Stomach (tissue), 8 donors: ENCODE measurements at regions not wholly inside any gene's neighbourhood (a gene's known extent, or its start where the extent isn't known, plus 50 kb on each side); places are given as distances from the start of the nearest gene placed in this dataset.

Experiments
- DNase-seq, 2 donors: peaks; one replicate each; pipeline versions ENCODE4 v3.0.0 to v3.0.0-alpha.2; 2013 to 2019
- H3K27ac ChIP-seq, 5 donors: fragments of 200-600 bp in 4 of 5; sonication (generic) in 4 of 5; one replicate each; pipeline ENCODE4 v1.5.1; 2013 to 2019; ENCODE audit warnings: mild to moderate bottlenecking in 1 of 5, moderate library complexity in 1 of 5
- H3K27me3 ChIP-seq, 3 donors: fragments of 200-600 bp; sonication (generic); one replicate each; pipeline ENCODE4 v1.5.1; 2017 to 2019; ENCODE audit warnings: mixed run types in 1 of 3
- H3K36me3 ChIP-seq, 4 donors: fragments of 200-600 bp; sonication (generic); 1 replicate in 3 of 4; 2 replicates in 1 of 4; pipeline ENCODE4 v1.5.1; 2016 to 2019
- H3K4me1 ChIP-seq, 4 donors: fragments of 200-600 bp; sonication (generic); one replicate each; pipeline ENCODE4 v1.5.1; 2016 to 2019
- H3K4me3 ChIP-seq, 4 donors: fragments of 200-600 bp; sonication (generic) in 3 of 4; one replicate each; pipeline ENCODE4 v1.5.1; 2016 to 2019; ENCODE audit warnings: mild to moderate bottlenecking in 1 of 4
- H3K9me3 ChIP-seq, 4 donors: fragments of 200-600 bp; sonication (generic); one replicate each; pipeline ENCODE4 v1.5.1; 2016 to 2019
- EP300 ChIP-seq: sonication (generic); formaldehyde crosslinking; IDR thresholded peaks from one replicate; pipeline ENCODE4 v1.6.1; 2017; ENCODE audit warnings: antibody characterized with exemption
- POLR2A ChIP-seq, 4 donors: fragments of 450-650 bp; IDR thresholded peaks; one replicate each; pipeline ENCODE4 v1.6.1; 2016; ENCODE audit warnings: antibody characterized with exemption in 4 of 4, control low read depth in 2 of 4, mild to moderate bottlenecking in 1 of 4, moderate library complexity in 1 of 4
- POLR2AphosphoS5 ChIP-seq, 3 donors: sonication (generic); formaldehyde crosslinking; IDR thresholded peaks; one replicate each; pipeline ENCODE4 v1.6.1; 2016; ENCODE audit warnings: antibody characterized with exemption in 3 of 3
- WGBS, 5 donors: extraction: QIAGEN DNeasy Blood & Tissue Kit in 3 of 5; methylation state at CpG; one replicate each; pipeline versions ENCODE4 v1.1.5 to v1.1.7; 2013 to 2018; 5-methylcytosine and 5-hydroxymethylcytosine counted together
- intact Hi-C: fragments of 100-400 bp; cut with DNase I; formaldehyde crosslinking; loops from one replicate; pipeline ENCODE4 v1.15.1; 2023; ENCODE audit warnings: low total_unique reads
- TF ChIP-seq, protein P1 (sequence below), 7 experiments: fragments of 450-650 bp in 4 of 7; fragments of 200-600 bp in 3 of 7; sonication (generic) in 3 of 7; IDR thresholded peaks; one replicate each; pipeline ENCODE4 v1.5.1; 2016 to 2019; ENCODE audit warnings: antibody characterized with exemption in 7 of 7, control low read depth in 2 of 7, mild to moderate bottlenecking in 1 of 7
- donor health status: healthy with polysubstance abuse.
- donor health status: Bipolar disorder and iron deficiency.
- donor health status: healthy.

DNA sequence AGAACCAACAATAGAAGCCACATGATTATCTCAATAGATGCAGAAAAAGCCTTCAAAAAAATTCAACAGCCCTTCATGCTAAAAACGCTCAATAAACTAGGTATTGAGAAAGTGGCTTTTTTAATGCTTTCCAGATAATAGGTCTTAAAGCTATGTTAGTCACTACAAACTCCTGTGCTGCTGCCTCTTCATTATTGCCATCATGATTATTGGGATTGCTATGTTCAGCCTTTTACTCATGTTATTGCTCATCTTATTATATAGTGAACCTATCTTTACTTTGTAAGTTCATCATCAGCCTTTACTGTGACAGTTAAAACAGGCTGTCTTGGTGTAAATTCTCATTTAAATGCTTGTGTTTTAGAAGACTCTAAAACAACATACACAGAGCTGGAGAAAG lies 1557.2 kb upstream of the ZEB2 start:
- no peak for TF ChIP-seq EP300
- TF ChIP-seq, protein P1, sequence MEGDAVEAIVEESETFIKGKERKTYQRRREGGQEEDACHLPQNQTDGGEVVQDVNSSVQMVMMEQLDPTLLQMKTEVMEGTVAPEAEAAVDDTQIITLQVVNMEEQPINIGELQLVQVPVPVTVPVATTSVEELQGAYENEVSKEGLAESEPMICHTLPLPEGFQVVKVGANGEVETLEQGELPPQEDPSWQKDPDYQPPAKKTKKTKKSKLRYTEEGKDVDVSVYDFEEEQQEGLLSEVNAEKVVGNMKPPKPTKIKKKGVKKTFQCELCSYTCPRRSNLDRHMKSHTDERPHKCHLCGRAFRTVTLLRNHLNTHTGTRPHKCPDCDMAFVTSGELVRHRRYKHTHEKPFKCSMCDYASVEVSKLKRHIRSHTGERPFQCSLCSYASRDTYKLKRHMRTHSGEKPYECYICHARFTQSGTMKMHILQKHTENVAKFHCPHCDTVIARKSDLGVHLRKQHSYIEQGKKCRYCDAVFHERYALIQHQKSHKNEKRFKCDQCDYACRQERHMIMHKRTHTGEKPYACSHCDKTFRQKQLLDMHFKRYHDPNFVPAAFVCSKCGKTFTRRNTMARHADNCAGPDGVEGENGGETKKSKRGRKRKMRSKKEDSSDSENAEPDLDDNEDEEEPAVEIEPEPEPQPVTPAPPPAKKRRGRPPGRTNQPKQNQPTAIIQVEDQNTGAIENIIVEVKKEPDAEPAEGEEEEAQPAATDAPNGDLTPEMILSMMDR (IDR thresholded peaks at IDR 0.05), result no peak
- TF ChIP-seq POLR2AphosphoS5 (IDR thresholded peaks at IDR 0.05), result no peak
- TF ChIP-seq POLR2A (IDR thresholded peaks at IDR 0.05), result no peak
- no peaks in the 10 kb centered on the region for H3K36me3 ChIP-seq
- no peaks in the 10 kb centered on the region for H3K4me1 ChIP-seq
- intact Hi-C loops, result no loop called here
- 75 to 95% (median 84%) methylated on average over 1 of the region's 1 CpG for WGBS, 5 donors
- no peak for DNase-seq
- no peak overlapping the region for H3K27ac ChIP-seq
- H3K9me3 ChIP-seq, result no peaks in the 10 kb centered on the region
- H3K4me3 ChIP-seq, result no peak overlapping the region
- no peaks in the 10 kb centered on the region for H3K27me3 ChIP-seq

DNA sequence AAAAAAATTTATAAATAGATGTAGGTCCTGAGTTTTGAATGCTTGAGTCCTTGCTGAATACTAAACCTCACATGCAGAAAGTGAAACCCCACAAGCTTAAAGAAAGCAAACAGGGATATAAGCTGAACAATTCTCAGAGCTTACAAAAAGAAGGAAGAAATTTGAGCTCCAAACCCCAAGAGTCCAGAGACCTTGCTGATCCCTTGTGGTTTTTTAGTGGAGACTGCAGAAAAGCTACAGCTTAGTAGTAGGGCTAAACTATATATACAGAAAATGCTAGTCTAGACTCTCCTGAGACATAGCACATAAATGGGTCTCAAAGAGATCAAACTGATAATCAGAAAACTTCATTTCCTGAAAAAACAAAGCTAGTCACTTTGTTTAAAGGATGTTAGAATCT lies 1548.1 kb upstream of the ZEB2 start:
- intact Hi-C loops, result no loop called here
- Histone ChIP-seq H3K27ac (no peak overlapping the region), H3K9me3 (peaks cover 0 to 9% (median 4%) of the 10 kb centered on the region in 4 donors), H3K4me1 (no peaks in the 10 kb centered on the region), H3K36me3 (no peaks in the 10 kb centered on the region), H3K4me3 (no peak overlapping the region), H3K27me3 (no peaks in the 10 kb centered on the region)
- TF ChIP-seq, protein P1 (IDR thresholded peaks at IDR 0.05), result no peak
- TF ChIP-seq EP300 (no peak), POLR2A (IDR thresholded peaks at IDR 0.05) (no peak), POLR2AphosphoS5 (IDR thresholded peaks at IDR 0.05) (no peak)
- no peak for DNase-seq

- TF ChIP-seq EP300 (no peak), POLR2A (IDR thresholded peaks at IDR 0.05) (no peak), POLR2AphosphoS5 (IDR thresholded peaks at IDR 0.05) (no peak)
- TF ChIP-seq, protein P1 (IDR thresholded peaks at IDR 0.05), result no peak
- no peaks in the 10 kb centered on the region for H3K4me1 ChIP-seq
- intact Hi-C loops, result no loop called here
- H3K9me3 ChIP-seq, result no peaks in the 10 kb centered on the region
- H3K36me3 ChIP-seq, result no peaks in the 10 kb centered on the region
- no peak overlapping the region for H3K4me3 ChIP-seq
- whole genome bisulfite sequencing, 5 donors, result 85 to 95% (median 90%) methylated on average over 1 of the region's 1 CpG
- H3K27me3 ChIP-seq, result no peaks in the 10 kb centered on the region
- no peak overlapping the region for H3K27ac ChIP-seq
- DNase-seq, result no peak
Observed at GRCh38 chr2:146048141-146048540, 1528.2 kb upstream of the ZEB2 start.

GRCh38 chr2:146041274-146041910 lies 1521.5 kb upstream of the ZEB2 start:
- 44 to 60% (median 57%) methylated on average over 8 of the region's 8 CpGs for WGBS, 5 donors
- intact Hi-C loops, result no loop called here
- H3K27me3 ChIP-seq, result no peaks in the 10 kb centered on the region
- TF ChIP-seq EP300 (no peak), POLR2A (IDR thresholded peaks at IDR 0.05) (no peak), POLR2AphosphoS5 (IDR thresholded peaks at IDR 0.05) (no peak)
- TF ChIP-seq, protein P1 (IDR thresholded peaks at IDR 0.05), result no peak
- H3K27ac ChIP-seq, result no peak overlapping the region
- no peak for DNase-seq
- H3K4me1 ChIP-seq, result no peaks in the 10 kb centered on the region
- no peaks in the 10 kb centered on the region for H3K9me3 ChIP-seq
- no peak overlapping the region for H3K4me3 ChIP-seq
- H3K36me3 ChIP-seq, result no peaks in the 10 kb centered on the region
